C1 segment of cervical spinal cord (tissue), 14 donors: ENCODE measurements at regions not wholly inside any gene's neighbourhood (a gene's known extent, or its start where the extent isn't known, plus 50 kb on each side); places are given as distances from the start of the nearest gene placed in this dataset.

Source experiments
- DNase-seq, 14 donors: peaks; one replicate each; lab custom pipeline; 2025; lab: John Stamatoyannopoulos, UW

DNA sequence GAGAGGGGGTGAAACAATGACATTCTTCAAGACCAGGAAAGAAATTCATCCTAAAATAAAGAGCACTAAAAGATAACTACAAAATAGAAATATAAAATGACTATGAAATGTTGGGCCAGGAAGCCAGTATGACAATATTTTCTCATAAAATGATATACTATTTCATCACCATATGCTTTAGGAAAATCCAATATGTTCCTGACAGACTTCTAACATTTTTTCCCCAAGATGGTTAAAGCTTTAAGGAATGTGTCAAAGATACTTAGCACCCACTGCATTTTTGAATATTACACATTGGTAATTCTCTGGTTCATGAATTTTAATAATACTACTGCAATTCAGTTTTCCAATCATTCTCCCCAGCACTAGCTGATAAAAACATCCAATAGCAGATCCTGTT is 87.7 kb upstream of the PLEKHG7 start:
- DNase-seq: no peak

DNA sequence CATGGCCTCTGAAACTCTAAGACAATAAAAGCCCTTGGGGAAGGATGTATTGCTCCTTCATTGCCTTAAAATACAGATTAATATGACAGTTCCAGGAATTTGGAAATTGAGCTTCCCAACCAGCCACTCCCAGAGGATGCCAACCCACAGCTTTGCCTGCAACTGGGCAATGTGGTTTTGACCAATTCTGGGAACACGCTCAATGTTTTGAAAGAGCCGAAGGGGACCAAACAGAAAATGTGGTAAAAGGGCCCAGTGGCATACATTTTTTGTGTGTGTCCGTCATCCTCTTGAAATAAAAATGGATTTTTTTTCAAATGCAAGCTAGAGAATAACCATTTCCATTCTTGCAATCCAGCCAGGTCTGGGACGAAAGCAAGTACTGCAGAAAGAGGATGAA is 88.3 kb upstream of the PLEKHG7 start:
- DNase-seq: no peak

GRCh38 chr12:92614001-92614400 is 88.8 kb upstream of the PLEKHG7 start:
- no peak for DNase-seq

DNA sequence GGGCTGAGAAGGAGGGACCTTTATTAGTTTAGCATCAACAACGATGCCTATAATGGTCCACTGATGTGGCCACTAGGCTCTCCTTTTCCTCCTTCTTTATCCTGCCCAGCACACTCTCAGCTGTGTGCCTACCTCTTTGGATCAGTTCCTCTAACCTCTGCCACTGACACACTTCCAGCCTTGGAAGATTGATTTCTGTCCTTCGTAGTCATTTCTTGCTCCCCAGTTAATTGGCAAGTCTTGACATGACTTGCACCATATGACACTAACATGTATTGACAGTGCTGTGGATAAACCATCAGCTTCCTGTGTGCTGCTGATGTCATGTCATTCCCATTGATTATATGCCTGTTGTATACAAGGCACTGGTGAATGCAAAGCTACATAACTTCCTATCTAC is 90.2 kb upstream of the PLEKHG7 start:
- no peak for DNase-seq

GRCh38 chr12:92608151-92609091 is 94.4 kb upstream of the PLEKHG7 start:
- peak in 1 of 14 donors; percentile 79 for DNase-seq

DNA sequence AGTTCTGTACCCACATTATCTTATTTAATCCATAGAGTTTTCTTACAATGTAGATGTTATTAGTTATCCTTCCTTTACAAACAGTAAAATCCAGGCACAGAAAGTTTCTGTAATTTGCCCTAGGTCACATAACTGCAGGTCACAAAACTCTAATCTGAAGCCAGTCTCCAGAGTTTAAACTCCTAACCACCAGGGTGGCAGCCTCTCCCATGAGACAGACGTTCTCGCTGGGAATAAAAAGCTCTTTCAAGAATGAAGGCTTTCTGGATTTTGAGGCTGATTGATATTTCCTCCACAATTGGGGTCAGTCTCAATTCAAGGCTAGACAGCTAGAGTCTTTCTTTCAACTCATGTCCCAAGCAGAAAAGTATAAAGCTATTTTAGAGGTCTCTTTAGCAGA is 95.8 kb upstream of the PLEKHG7 start:
- DNase-seq: no peak

- no peak for DNase-seq
These were observed 97.1 kb upstream of the PLEKHG7 start for GRCh38 chr12:92605621-92606170.

DNA sequence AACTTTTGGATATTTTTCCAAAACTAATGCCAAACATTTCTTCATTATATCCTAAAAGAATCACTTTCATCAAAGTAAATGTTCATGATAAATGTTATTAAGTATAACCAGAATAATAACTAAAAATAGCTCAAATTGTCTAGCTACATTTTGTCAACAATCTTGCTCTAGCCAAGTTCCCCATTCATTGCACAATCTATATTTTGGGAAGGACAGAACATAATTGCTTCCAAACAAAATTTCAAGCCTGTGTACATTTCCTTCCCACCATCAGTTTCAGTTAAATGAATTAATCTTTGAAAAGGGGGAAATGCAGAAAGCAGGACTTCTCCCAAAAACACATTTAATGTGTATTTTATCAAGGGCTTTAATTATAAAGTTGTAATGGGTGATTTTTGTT is 98.0 kb upstream of the PLEKHG7 start:
- no peak for DNase-seq

GRCh38 chr12:92603741-92604432 is 98.9 kb upstream of the PLEKHG7 start:
- no peak for DNase-seq

DNA sequence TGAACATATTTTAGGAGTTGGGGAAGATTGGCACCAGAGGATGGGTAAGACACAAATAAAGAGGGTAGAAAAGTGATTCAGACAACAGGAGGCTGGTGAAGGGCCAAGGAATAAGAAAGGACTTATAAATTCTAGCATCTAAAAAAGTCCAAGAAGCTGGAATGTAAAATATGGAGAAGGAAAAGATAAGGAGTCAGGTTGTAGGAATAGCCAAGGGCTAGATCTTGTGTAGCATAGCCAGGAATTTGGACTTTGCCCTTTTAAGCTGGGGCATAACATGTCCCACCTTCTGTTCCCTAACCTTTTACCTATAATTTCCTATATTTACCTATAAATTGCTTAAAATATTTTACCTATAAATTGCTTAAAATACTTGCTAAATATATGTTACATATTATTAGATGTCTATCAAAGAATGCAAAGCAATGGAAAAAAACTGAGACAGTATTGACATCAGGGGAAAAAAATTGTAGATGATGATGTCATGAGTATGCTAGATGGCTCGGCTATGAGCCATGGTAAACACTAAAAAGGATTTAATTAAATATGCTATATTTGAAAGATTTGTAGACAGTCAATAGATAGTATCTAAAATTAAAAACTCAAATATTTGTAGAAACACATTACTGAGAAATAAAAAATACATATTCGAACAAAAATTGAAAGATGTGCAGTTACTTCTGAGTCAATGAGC is 99.7 kb upstream of the PLEKHG7 start:
- DNase-seq: no peak

DNA sequence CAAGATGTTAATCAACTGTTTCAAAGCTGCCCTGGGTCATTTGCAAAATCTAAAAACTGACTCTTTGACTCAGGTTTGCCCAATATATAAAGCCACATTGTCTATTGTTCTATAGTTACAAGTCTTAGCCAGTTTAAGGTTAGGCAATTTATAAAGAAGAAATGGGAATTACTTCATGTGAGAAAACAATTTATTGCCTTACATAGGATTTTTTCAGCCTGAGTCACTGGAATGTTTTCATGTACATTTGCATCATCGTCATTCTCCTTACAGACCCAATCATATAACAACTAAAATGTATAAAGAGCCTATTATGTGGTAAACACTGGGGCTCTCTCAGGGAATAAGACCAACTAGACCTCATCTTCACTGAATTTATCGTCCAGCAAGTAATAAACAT is 100.3 kb upstream of the PLEKHG7 start:
- DNase-seq: no peak

DNA sequence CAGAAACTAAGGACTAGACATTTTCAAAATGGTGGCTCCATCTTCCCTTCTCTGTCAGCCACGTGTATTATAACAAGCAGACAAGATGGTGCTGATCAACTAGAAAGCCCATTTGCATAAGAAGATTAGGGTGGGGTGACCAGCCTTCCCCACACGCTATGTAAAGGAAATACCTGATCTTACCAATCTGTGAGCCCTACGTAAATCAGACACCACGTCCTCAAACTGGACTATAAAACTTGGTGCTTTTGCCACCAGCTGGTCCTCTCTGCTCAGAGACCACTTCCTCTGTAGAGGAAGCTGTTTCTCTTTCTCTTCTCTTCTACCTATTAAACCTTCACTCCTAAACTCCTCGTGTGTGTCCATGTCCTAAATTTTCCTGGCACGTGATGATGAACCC is 101.1 kb upstream of the PLEKHG7 start:
- no peak for DNase-seq

- no peak for DNase-seq
These were observed 101.6 kb upstream of the PLEKHG7 start for GRCh38 chr12:92601176-92601575.

GRCh38 chr12:92600052-92600451 is 102.7 kb upstream of the PLEKHG7 start:
- DNase-seq: no peak

DNA sequence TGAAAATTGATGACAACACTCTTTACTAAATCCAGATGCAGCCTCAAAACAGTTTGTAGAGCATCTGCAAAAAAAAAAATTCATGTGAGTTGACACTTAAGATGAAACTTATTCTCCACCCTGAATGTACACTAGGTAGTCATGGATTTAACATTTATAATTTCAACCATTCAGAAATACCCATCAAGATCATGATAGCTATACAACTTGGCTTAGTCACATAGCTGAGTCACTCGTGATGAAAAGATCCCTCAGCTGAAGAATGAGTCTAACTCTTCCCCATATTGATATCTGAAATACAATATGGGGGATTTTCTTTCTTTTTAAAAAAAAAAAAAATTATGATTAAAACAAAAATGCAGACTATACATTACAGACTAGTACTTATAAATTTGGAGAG is 104.8 kb upstream of the PLEKHG7 start:
- no peak for DNase-seq

GRCh38 chr12:92597118-92597517 is 105.7 kb upstream of the PLEKHG7 start:
- DNase-seq: no peak

- no peak for DNase-seq
These were observed 106.4 kb upstream of the PLEKHG7 start for GRCh38 chr12:92596383-92596782.

GRCh38 chr12:92595663-92596062 is 107.1 kb upstream of the PLEKHG7 start:
- DNase-seq: no peak

- DNase-seq: peak in 4 of 14 donors; percentile 11 to 49 (median 22)
These were observed 108.9 kb upstream of the PLEKHG7 start for GRCh38 chr12:92593734-92594402.

GRCh38 chr12:92585115-92585727 is 117.6 kb upstream of the PLEKHG7 start:
- DNase-seq: no peak

DNA sequence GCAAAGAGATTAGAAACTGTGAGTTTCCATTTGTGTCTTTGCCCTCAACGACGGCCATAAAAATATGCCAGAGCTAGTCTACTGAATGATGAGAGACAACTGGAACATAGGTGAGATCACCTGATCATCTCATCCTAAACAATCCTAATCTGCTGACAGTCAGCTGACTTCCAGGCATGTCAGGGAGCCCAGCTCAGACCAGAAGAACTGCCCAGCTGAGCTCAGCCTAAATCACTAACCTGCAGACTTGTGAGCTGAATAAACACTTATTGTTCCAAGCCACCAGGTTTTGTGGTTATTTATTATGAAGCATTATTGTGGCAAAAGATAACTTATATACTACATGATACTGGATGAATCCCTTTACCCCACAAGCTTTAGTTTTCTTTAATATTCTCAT is 118.9 kb upstream of the PLEKHG7 start:
- no peak for DNase-seq
